Stromal cell of bone marrow (primary cell): ENCODE measurements at regions not wholly inside any gene's neighbourhood (a gene's known extent, or its start where the extent isn't known, plus 50 kb on each side); places are given as distances from the start of the nearest gene placed in this dataset.
A peak's percentile ranks its signal among the peaks of the same experiment; 100 is the strongest.

ENCODE experiments used
- DNase-seq: peaks from one replicate; pipeline ENCODE4 v3.0.0-alpha.2; 2012; ENCODE audit warnings: low read depth

DNA sequence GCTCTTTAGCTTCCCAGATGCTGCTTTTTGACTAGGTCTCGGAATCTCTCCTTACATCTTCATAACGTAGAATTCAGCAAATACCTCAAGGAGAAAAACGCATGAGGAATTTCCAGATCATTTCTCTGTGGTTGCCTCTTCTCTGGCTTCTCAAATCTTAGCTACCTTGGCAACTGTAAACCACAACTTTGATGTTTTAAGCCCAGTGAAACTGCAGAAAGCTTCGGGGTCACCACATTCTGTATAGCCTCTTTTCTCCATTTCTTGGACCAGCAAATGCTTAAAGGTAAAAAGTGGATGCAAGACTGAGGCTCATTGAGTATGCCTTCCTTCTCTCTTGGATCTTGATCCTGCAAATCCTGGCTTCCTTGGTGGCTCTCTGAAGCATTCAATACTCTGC is 125.5 kb upstream of the FBXL4 start:
- DNase-seq = no peak

DNA sequence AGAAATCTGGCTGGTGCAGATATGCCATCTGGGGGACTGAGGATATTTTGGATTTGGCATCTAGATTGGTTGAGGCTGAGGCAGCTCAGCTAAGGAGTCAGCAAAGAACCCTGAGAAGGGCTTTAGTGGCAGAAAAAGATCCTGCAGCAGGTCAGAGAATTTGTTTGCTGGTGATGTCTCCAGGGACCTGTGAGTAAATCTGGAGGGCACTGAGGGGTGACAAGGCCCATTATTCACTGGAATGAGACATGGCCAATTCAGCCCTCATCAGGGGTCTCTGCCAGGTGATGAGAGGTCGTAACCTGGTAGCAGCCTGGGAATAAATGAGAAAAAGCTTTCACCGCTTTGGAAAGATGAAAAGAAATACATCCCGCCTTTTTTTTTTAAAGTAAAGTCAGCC is 118.3 kb upstream of the FBXL4 start:
- DNase-seq = no peak

DNA sequence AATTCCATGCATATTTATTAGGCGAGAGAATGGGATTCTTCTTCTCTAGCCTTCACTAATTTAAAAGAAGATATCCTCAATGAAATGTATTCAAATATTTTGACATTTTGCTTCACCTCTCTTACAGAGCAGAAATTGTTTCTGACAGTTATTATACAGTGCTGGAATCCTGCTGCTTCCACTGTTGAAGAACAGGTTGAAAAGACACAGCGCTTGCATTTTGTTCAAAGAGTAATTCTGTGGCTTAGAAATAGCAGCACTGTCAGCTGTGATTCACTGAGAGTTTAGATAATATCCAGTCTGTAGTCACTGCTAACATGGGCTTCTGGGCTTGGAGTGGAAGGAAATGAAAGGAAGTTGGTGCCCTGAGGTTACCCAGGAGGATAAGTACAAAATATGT is 117.1 kb upstream of the FBXL4 start:
- DNase-seq = no peak

DNA sequence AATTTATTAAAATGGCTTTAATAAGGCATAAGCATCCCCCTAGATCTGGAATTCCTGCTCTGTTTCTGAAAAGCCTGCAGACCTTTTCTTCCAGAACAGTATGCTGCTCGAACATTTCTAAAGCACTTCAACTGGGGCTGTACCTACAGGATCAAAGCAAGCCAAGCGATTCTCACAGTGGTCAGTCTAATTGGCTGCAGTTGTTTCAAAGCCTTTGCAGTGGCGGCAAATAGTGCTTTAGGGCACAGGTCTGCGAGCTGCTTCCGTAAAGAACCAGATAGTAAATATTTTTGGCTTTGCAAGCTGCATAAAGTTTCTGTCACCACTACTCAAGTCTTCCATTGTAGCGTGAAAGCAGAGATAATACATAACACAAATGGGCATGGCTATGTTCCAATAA is 88.9 kb upstream of the FBXL4 start:
- DNase-seq = no peak

DNA sequence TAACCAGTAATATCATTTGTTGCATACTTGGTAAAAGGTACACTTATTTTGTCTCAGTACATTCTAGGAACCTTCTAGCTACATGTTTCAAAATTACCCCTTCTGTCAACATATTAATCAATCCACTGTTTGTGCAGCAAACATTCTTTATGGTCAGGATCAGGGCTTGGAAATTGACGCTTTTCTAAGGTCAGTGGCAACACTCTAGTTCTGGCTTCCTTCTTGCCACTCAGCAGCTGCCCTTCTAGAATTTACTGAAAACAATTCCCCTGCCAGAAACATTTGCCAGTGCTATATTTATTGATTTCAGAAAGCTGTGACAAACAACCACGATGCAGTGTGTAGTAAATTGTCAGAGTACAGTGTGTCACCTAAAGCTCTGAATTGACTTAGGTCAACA is 84.7 kb upstream of the FBXL4 start:
- no peak for DNase-seq

DNA sequence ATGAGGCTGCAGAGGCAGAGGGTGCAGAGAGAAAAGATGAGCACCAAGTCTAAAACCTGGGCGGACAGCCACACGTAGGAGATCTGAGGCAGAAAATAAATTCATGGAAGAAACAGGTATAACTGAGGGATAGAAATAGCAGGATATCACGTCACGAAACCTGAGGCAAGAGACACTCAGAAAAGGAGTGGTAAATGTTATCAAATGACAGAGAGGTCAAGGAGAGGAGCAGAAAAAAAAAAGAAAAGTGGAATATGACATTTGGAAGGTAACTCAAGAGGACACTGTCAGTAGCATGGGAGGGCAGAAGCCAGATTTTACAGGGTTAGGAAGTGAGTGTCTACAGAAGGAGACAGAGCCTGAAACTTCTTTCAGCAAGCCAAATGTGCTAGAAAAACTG is 84.2 kb upstream of the FBXL4 start:
- no peak for DNase-seq

DNA sequence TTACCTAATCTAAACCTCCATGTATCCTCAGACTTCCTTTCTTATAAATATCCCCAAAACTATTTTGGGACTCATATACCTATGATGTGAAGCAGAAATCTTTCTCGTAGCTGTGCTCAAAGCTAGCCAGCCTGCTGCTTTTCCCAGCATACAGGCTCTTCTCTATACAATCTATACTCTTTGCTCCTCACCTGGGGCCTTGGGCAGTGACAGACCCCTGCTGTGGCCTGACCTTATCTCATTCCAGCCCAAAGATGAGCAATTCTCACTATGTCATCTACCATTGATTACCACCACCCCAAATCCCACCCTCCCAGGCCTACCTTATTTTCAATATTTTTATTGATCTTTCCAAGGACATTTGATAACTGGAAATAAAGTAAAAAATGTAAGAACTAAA is 83.2 kb upstream of the FBXL4 start:
- DNase-seq = no peak

DNA sequence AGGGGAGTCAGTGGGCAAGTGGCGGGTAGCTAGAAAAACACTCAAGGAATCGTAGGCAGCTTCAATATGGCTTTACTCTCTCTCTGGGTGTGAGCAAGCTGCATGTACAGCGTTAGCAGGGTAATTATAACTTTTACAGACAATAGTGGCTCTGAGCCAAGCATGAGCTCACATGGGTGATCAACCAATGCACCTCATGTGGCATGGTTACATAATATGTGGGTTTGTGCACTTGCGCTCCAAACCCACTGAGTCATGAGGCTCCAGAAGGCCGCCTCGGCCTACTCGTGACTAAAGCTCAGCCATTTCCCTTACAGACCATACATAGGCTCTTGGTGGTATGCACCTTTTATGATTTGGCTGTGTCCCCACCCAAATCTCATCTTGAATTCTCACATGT is 78.4 kb upstream of the FBXL4 start:
- DNase-seq = no peak

DNA sequence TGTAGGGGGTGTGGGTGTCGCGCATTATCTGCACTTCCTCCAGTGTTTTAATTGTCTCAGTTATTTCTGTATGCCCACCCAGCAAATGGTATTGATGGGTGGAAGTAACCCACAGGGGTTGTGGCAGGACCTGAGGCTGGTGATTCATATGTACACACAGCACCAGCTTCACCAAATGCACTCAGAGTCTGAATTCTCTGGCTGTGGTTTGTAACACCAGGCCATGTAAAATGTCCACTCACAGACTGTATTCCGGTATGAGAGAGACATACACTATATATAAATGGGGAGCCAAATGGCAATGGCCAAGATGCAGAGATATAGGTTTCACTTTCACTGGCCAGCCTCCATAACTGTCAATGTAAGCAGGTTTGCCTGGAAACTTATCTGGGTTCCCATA is 76.3 kb upstream of the FBXL4 start:
- no peak for DNase-seq

DNA sequence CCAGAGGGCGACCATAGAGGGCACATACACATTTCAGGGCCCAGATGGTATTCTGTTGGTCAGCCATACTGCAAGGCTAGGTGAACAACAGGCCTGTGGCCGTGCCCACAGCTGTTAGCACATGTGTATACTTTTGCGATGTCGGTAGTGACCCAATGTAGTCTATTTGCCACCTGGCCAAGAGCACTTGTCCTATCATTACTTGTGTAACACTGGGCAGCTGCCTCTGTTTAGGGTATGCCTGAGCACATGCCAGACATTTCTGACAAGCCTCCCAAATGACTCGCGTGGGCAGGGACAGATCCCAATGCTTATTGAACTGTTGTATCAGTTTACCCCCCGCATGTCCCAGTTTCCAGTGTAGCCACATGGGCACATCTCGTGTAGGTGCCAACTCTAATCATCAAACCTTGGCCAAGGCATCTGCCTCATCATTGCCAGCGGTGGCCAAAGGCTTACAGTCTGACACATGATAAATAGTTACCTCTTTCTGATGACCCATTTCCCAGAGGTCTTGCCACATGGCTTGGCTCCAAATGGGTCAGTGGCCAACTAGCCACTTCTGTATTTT is 74.4 kb upstream of the FBXL4 start:
- DNase-seq = no peak

DNA sequence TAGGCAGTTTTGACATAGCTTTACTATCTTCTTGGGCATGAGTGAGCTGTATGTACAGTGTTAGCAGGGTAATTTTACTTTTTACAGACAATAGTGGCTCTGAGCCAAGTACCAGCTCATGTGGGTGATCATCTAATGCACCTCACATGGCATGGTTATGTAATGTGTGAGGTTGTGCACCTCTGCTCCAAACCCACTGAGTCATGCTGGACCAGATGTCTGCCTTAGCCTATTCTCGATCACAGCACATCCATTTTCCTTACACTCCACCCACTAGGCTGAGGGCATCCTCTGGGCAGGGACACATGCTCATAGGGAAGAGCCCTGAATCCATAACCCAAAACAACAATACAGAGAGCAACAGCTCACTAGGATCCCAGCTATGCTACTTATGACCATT is 71.6 kb upstream of the FBXL4 start:
- DNase-seq = no peak

DNA sequence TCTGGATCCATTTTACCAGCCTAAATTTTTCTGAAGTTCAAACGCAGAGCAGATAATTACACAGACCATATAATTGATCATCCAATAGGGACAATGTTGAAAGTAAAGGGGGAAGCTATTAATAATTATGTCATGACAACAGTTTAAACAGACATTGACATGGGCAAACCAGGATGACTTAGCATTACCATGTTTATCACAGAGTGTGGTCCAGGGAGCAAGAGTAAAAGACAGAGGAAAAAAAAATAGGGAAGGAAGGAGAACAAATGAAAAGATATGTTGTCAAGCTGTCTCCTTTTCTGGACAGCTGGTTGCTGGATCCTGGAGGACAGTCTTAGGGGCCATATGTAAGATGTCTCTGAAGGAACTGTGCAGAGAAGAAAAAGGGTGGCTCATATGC is 69.4 kb upstream of the FBXL4 start:
- no peak for DNase-seq

DNA sequence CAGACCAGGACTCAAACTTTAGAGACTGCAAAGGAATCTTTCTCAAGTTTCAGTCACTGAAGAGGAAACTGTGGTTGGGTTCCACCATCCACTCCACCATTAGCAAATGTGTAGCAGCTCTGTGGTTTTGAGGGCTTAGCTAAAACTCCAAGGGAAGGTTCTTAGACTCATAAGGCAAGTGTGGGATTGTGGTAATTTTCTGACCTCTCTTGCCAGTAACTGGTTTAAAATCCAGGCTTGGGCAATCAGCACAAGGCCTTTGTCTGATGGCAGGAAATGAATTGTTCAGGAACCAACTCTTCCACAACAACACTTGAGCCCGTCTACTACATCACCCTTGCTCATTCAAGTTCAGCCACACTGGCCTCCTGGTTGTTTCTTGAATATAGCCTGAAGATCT is 68.6 kb upstream of the FBXL4 start:
- DNase-seq = peak; percentile 58

DNA sequence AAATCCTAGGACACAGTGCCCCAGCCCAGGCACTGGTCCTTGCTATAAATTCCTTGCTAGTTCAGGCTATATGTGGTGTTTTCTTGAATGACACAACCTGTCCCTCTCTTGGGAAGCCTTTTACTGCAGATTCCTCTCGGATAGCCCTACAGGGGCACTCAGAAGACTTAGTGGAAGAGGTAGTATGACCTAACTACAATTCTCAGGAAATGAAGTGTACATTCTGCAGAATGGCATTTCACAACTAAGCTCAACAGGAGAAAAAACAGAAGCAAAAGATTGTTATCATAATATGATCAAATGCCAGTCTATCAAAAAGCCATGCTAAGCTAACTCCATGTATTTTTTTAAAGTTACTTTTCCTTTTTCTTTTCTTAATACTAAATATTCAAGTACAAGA is 66.3 kb upstream of the FBXL4 start:
- DNase-seq = no peak

DNA sequence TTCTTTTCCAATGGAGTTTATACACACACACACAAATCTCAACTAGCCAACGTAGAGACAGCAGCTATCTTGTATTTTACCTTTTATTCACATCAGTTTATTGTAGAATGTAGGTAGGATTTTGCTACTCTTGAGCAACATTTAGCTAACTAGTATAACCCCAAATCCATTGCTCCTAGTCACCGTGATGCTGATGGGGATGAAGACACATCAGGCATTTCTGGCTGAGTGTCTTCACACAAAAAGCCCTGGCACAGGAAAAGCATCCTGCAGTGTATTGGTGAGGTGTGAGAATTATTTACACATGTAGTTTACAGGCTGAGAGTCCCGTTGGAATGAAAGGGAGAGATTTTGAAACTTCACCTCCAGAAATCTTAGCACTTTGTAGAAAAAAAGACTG is 65.9 kb upstream of the FBXL4 start:
- no peak for DNase-seq

DNA sequence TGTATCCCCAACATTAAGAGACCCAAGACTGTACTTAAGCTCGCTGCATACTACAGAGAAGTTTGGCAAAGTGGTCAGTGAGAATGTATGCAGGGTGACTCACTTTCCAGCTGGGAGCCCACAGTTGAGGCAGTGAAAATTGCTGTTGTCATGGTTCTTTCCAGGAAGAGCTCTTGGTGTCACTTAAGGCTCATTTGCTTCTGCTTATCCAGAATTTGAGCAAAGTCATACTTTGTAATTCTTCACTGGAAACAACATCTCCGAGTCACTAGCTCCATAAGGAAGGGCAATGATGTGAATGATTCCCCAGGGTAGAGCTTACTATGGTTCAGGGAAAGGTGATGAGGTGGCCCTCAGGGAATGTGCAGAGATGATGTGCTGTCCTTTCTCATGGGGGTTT is 65.4 kb upstream of the FBXL4 start:
- peak; percentile 82 for DNase-seq

DNA sequence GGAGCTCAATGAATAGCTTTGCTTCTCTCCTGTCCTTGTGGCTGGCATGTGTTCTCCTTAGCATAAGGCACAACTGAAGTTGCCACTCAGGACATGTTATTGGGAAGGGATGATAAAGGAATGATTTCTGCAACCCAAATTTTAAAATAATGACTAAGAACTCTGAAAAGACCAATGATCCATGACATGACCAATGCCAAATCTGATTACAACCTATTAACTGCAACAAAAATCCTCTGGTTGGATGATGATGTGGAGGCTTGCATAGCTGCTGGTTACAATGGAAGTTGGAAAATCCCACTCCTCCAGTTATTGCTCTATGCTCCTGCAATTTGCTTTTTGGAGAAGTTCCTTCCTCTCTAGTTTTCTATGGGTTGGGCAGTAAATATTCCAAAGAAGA is 63.4 kb upstream of the FBXL4 start:
- DNase-seq = no peak

DNA sequence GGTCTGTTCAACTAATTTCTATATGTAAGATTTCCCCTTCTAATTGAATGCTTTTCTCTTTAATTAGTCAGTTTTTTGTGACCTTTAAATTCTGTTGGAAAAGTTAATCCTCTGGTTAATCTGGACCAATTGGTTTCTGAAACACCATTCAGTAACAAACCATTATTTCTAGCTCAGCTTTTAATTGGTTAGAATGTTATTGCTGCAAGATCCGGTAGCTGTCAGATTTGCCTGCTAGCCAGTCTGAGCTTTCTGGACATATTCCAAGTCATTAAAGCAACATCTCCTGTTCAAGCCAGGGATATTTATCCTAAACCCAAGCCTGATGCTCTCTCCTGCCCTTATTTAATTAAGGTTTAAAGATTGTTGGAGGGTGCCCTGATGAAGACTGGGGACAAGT is 55.1 kb upstream of the FBXL4 start:
- DNase-seq = no peak

DNA sequence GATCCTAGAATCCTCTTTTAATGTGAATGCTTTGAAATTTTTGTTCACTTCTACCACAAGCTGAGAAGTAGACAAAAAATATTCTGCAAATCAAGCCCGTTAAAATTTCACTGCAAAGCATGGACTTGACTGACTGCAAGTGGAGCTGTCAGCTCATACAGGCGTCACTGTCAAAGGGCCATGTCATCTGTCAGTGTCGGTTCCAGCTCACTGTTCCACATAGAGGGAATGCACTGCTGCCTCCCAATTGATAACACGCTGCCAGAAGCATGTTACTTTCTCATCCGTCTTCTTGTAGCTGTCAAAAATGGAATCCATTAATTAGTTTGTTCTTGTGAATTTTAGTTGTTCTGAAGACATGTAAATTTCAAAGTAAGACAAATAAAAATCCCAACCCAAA is 50.4 kb upstream of the FBXL4 start:
- DNase-seq = no peak
